Stimulated activated effector memory CD8-positive, alpha-beta T cell treated with anti-CD3 and anti-CD28 coated beads, Interleukin-12 subunit alpha, Interleukin-12 subunit beta, amount 100 ng/mL, for 72 hours (primary cell): ENCODE measurements at regions not wholly inside any gene's neighbourhood (a gene's known extent, or its start where the extent isn't known, plus 50 kb on each side); places are given as distances from the start of the nearest gene placed in this dataset.
A peak's percentile ranks its signal among the peaks of the same experiment; 100 is the strongest.

ENCODE experiments used
- ATAC-seq: fragments of 150-1000 bp; cut with Tn5 transposase; 2 replicates; pipeline ENCODE4 v1.10.0; 2021
- DNase-seq, 2 donors: peaks; one replicate each; pipeline ENCODE4 v3.0.0; 2021 to 2022; ENCODE audit warnings: low spot score in 2 of 2
- H3K27ac Mint-ChIP-seq: one replicate; pipeline ENCODE4 v1.8.0; 2022; ENCODE audit warnings: mild to moderate bottlenecking, mixed read lengths
- H3K36me3 Mint-ChIP-seq: one replicate; pipeline ENCODE4 v1.8.0; 2022; ENCODE audit warnings: mild to moderate bottlenecking, mixed read lengths
- H3K4me1 Mint-ChIP-seq: one replicate; pipeline ENCODE4 v1.8.0; 2022; ENCODE audit warnings: mixed read lengths
- H3K4me3 Mint-ChIP-seq: one replicate; pipeline ENCODE4 v1.8.0; 2022; ENCODE audit warnings: mild to moderate bottlenecking, mixed read lengths
- H3K9me3 Mint-ChIP-seq: one replicate; pipeline ENCODE4 v1.8.0; 2022; ENCODE audit warnings: mixed read lengths

GRCh38 chr13:80399340-80400163 is 58.6 kb upstream of the SPRY2 start:
- no peak overlapping the region for H3K27ac Mint-ChIP-seq
- H3K4me3 Mint-ChIP-seq: peak overlapping the region; percentile 34
- H3K4me1 Mint-ChIP-seq: peaks cover 18% of the 10 kb centered on the region
- DNase-seq (no peak), ATAC-seq (peak; percentile 65)
- H3K9me3 Mint-ChIP-seq: peaks cover 7% of the 10 kb centered on the region
- H3K36me3 Mint-ChIP-seq: no peaks in the 10 kb centered on the region
